ENCODE measurements at regions not wholly inside any gene's neighbourhood (a gene's known extent, or its start where the extent isn't known, plus 50 kb on each side); places are given as distances from the start of the nearest gene placed in this dataset.
A peak's percentile ranks its signal among the peaks of the same experiment; 100 is the strongest.
"Not testable (repeated sequence)": the region's sequence is repeated elsewhere in the genome, so short reads cannot be mapped to it uniquely, and the experiment has no call there.

DNA sequence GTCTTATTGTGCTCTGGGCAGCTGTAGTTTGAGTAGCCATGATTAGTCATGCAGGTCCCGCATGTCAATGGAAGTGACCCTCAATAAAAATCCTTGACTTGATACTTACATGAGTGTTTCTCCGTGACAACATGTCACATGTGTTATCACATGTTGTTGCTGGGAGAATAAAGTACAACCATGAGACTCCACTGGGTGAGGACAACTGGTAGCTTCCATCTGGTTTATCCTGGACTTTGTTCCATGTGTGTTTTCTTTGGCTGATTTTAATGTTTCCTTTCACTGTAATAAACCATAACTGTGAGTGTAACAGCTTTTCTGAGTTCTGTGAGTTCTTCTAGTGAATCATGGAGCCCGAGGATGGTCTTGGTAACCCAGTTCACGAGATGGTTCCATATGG is 63.1 kb upstream of the NDN start:
- Histone ChIP-seq H2AFZ (ENCODE audit: low read depth, low read length) (no peak overlapping the region), H3K36me3 (ENCODE audit: insufficient read depth, low read length) (no peaks in the 10 kb centered on the region), H3K4me1 (ENCODE audit: insufficient read depth, low read length) (peaks cover 6% of the 10 kb centered on the region), H3K27me3 (ENCODE audit: insufficient read depth, low read length) (no peaks in the 10 kb centered on the region), H3K4me3 (ENCODE audit: low read length) (no peak overlapping the region), H3K9me3 (ENCODE audit: low read length) (no peaks in the 10 kb centered on the region)

GRCh38 chr15:23750776-23751175 is 63.7 kb upstream of the NDN start:
- Histone ChIP-seq H3K4me3 (ENCODE audit: low read length) (no peak overlapping the region), H3K36me3 (ENCODE audit: insufficient read depth, low read length) (no peaks in the 10 kb centered on the region), H3K27me3 (ENCODE audit: insufficient read depth, low read length) (no peaks in the 10 kb centered on the region), H3K4me1 (ENCODE audit: insufficient read depth, low read length) (peaks cover 6% of the 10 kb centered on the region), H3K9me3 (ENCODE audit: low read length) (no peaks in the 10 kb centered on the region), H2AFZ (ENCODE audit: low read depth, low read length) (no peak overlapping the region)

DNA sequence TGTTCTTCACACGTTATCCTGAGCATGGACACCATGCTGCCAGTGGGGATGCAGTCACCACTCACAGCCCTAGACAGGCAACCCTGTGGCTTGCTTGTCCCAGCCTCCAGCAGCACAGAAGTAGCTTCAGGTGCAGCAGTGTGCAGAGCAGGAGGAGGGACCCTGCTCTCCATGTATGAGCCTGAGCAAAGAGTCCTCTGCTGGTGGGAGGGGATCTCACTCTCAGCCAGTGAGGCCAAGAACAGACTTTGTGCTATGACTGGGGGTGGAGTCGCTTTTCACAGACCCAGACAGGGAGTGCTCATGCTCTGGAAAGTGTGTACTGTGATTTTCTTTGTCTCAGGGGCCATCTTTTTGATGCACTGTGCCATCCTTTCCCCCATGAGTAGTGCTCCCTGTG is 66.1 kb upstream of the NDN start:
- peaks cover 6% of the 10 kb centered on the region for H3K4me1 ChIP-seq (ENCODE audit: insufficient read depth, low read length)
- H2AFZ ChIP-seq (ENCODE audit: low read depth, low read length) = no peak overlapping the region
- no peak overlapping the region for H3K4me3 ChIP-seq (ENCODE audit: low read length)
- H3K27me3 ChIP-seq (ENCODE audit: insufficient read depth, low read length) = no peaks in the 10 kb centered on the region
- H3K9me3 ChIP-seq (ENCODE audit: low read length) = no peaks in the 10 kb centered on the region
- no peaks in the 10 kb centered on the region for H3K36me3 ChIP-seq (ENCODE audit: insufficient read depth, low read length)

DNA sequence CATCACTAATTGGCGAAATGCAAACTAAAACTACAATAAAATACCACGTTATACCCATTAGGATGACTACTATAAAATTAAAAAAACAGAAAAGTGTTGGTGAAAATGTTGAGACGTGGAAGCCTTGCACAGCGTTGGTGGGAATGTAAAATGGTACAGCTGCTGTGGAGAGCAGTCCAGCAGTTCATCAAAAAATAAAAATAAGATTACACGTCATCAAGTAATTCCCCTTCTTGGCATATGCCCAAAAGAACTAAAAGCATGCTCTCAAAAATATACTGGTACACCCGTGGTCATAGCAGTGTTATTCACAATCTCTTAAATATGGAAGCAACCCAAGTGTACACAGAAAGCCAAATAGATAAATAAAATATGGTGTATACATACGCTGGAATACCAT is 71.8 kb upstream of the NDN start:
- Histone ChIP-seq H3K4me3 (ENCODE audit: low read length) (no peak overlapping the region), H2AFZ (ENCODE audit: low read depth, low read length) (no peak overlapping the region), H3K4me1 (ENCODE audit: insufficient read depth, low read length) (peaks cover 32% of the 10 kb centered on the region), H3K9me3 (ENCODE audit: low read length) (peaks cover under 1% of the 10 kb centered on the region), H3K36me3 (ENCODE audit: insufficient read depth, low read length) (no peaks in the 10 kb centered on the region), H3K27me3 (ENCODE audit: insufficient read depth, low read length) (no peaks in the 10 kb centered on the region)

DNA sequence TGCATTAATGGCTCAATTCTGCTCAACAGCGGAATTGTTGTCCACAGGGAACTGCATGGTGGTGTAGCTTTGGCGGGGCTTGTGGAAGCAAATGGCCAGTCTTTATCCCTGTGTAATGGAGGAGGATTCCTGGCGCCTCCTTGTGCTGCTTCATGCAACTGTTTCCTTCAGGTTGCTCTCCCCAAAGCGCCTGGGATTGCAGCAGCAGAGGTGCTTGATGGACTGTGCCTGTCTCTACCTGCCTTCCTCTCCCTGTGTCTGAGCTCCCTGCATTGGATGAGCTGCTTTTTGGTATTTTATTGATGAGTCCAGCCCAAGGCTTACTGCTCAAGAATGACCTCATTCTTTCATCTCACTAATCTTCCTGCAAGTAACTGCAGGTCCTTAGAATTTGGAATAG is 72.9 kb upstream of the NDN start:
- Histone ChIP-seq H3K36me3 (ENCODE audit: insufficient read depth, low read length) (no peaks in the 10 kb centered on the region), H3K27me3 (ENCODE audit: insufficient read depth, low read length) (no peaks in the 10 kb centered on the region)

DNA sequence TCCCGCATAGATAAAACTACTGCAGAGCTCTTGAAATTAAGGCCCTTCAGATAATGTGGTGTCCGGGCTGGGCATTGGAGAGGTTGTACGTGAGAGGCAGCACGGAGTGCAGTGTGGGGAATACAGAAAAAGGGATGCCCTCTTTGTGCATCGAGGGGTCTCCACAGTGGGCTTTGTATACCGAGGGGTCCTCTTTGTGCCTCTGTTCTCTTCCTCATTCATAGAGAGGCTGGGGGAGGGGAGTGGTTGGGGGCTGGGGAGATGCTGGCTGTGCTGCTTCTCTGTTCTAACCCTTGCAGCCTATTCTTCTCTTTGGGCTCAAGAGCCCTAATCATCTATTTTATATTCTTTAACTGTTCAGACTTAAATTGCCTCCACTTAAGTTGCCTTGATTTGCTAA is 74.3 kb upstream of the NDN start:
- Histone ChIP-seq H3K4me1 (ENCODE audit: insufficient read depth, low read length) (peaks cover 32% of the 10 kb centered on the region), H3K36me3 (ENCODE audit: insufficient read depth, low read length) (no peaks in the 10 kb centered on the region), H3K4me3 (ENCODE audit: low read length) (peak overlapping the region; percentile 57), H3K9me3 (ENCODE audit: low read length) (peaks cover 4% of the 10 kb centered on the region), H2AFZ (ENCODE audit: low read depth, low read length) (no peak overlapping the region), H3K27me3 (ENCODE audit: insufficient read depth, low read length) (no peaks in the 10 kb centered on the region)

More for the DNA sequence above, 72.9 kb upstream of the NDN start:
- no peak overlapping the region for H2AFZ ChIP-seq (ENCODE audit: low read depth, low read length)
- H3K9me3 ChIP-seq (ENCODE audit: low read length) = peaks cover 2% of the 10 kb centered on the region
- peaks cover 32% of the 10 kb centered on the region for H3K4me1 ChIP-seq (ENCODE audit: insufficient read depth, low read length)
- H3K4me3 ChIP-seq (ENCODE audit: low read length) = no peak overlapping the region

DNA sequence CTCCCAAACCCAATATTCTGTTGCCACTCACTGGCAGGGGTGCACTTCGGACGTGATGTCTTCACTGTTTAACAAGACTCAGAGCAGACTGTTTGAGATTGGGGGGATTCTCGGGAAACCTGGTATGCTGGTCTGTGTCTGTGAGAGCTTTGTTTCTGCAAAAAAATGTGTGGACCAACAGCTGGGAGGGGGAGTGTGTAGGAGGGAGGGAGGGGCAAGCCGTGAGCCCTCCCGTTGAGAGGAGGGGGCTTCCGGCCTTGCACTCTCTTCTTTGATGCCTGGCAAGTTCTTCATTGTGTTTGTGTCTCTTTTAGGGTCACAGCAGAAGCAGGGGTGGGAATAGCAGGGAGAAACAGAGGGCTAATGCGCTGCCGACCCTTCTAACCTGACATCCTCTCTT is 74.9 kb upstream of the NDN start:
- Histone ChIP-seq H2AFZ (ENCODE audit: low read depth, low read length) (no peak overlapping the region), H3K27me3 (ENCODE audit: insufficient read depth, low read length) (no peaks in the 10 kb centered on the region), H3K9me3 (ENCODE audit: low read length) (peaks cover 8% of the 10 kb centered on the region), H3K4me1 (ENCODE audit: insufficient read depth, low read length) (peaks cover 32% of the 10 kb centered on the region), H3K4me3 (ENCODE audit: low read length) (peak overlapping the region; percentile 57), H3K36me3 (ENCODE audit: insufficient read depth, low read length) (no peaks in the 10 kb centered on the region)

- no peak overlapping the region for H2AFZ ChIP-seq (ENCODE audit: low read depth, low read length)
- peaks cover 10% of the 10 kb centered on the region for H3K9me3 ChIP-seq (ENCODE audit: low read length)
- H3K4me1 ChIP-seq (ENCODE audit: insufficient read depth, low read length) = peaks cover 32% of the 10 kb centered on the region
- peak overlapping the region; percentile 57 for H3K4me3 ChIP-seq (ENCODE audit: low read length)
- H3K36me3 ChIP-seq (ENCODE audit: insufficient read depth, low read length) = no peaks in the 10 kb centered on the region
- H3K27me3 ChIP-seq (ENCODE audit: insufficient read depth, low read length) = no peaks in the 10 kb centered on the region
These were observed 75.9 kb upstream of the NDN start for GRCh38 chr15:23763021-23763420.

DNA sequence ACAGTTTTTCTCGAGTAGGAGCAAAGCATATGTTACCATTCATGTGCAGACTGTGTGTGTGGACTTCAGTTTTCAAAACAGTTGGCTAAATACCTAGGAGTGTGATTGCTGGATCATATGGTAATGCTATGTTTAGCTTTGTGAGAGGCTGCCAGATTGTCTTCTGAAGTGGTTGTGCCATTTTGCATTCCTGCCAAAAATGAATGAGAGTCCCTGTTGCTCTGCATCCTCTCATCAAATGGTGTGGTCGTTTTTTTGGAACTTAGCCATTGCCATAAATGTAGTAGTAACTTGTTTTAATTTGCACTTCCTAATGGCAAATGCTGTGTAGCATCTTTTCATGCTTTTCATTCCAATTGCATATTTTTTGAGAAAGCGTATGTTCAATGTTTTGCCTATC is 77.2 kb upstream of the NDN start:
- peak overlapping the region; percentile 57 for H3K4me3 ChIP-seq (ENCODE audit: low read length)
- no peaks in the 10 kb centered on the region for H3K36me3 ChIP-seq (ENCODE audit: insufficient read depth, low read length)
- H2AFZ ChIP-seq (ENCODE audit: low read depth, low read length) = no peak overlapping the region
- peaks cover 12% of the 10 kb centered on the region for H3K9me3 ChIP-seq (ENCODE audit: low read length)
- H3K27me3 ChIP-seq (ENCODE audit: insufficient read depth, low read length) = no peaks in the 10 kb centered on the region
- H3K4me1 ChIP-seq (ENCODE audit: insufficient read depth, low read length) = peaks cover 32% of the 10 kb centered on the region

- H3K27me3 ChIP-seq (ENCODE audit: insufficient read depth, low read length) = no peaks in the 10 kb centered on the region
- peaks cover 27% of the 10 kb centered on the region for H3K4me1 ChIP-seq (ENCODE audit: insufficient read depth, low read length)
- H3K36me3 ChIP-seq (ENCODE audit: insufficient read depth, low read length) = no peaks in the 10 kb centered on the region
- H3K4me3 ChIP-seq (ENCODE audit: low read length) = no peak overlapping the region
- no peak overlapping the region for H2AFZ ChIP-seq (ENCODE audit: low read depth, low read length)
- H3K9me3 ChIP-seq (ENCODE audit: low read length) = peaks cover 13% of the 10 kb centered on the region
These were observed 77.6 kb upstream of the NDN start for GRCh38 chr15:23764716-23765115.

DNA sequence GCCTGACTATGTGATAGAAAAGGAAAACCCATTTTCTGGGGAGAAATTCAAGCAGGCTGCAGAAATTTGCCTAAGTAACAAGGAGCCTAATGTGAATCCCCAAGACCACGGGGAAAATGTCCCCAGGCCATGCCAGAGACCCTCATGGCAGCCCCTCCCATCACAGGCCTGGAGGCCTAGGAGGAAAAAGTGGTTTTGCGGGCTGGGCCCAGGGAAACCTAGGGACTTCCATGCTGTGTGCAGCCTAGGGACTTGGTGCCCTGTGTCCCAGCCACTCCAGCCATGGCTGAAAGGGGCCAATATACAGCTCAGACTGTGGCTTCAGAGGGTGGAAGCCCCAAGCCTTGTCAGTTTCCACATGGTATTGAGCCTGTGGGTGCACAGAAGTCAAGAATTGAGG is 79.7 kb upstream of the NDN start:
- H3K4me1 ChIP-seq (ENCODE audit: insufficient read depth, low read length) = peaks cover 10% of the 10 kb centered on the region
- peaks cover 13% of the 10 kb centered on the region for H3K9me3 ChIP-seq (ENCODE audit: low read length)
- H2AFZ ChIP-seq (ENCODE audit: low read depth, low read length); H3K27me3 ChIP-seq (ENCODE audit: insufficient read depth, low read length); H3K4me3 ChIP-seq (ENCODE audit: low read length); H3K36me3 ChIP-seq (ENCODE audit: insufficient read depth, low read length): not testable (repeated sequence)

DNA sequence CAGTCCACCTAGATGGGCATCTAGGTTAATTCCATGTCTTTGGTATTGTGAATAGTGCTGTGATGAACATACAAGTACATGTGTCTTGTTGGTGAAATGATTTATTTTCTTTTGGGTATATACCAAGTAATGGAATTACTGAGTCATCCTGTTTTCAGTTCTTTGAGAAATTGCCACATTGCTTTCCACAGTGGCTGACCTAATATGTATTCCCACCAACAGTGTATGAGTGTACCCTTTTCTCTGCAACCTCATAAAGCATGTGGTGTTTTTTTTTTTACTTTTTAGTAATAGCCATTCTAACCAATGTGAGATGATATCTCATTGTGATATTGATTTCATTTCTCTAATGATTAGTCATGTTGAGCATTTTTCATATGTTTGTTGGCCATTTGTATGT is 86.0 kb upstream of the NDN start:
- Histone ChIP-seq H3K4me1 (ENCODE audit: insufficient read depth, low read length) (no peaks in the 10 kb centered on the region), H3K9me3 (ENCODE audit: low read length) (peaks cover 4% of the 10 kb centered on the region), H3K27me3 (ENCODE audit: insufficient read depth, low read length) (no peaks in the 10 kb centered on the region), H3K4me3 (ENCODE audit: low read length) (no peak overlapping the region), H3K36me3 (ENCODE audit: insufficient read depth, low read length) (no peaks in the 10 kb centered on the region), H2AFZ (ENCODE audit: low read depth, low read length) (no peak overlapping the region)

DNA sequence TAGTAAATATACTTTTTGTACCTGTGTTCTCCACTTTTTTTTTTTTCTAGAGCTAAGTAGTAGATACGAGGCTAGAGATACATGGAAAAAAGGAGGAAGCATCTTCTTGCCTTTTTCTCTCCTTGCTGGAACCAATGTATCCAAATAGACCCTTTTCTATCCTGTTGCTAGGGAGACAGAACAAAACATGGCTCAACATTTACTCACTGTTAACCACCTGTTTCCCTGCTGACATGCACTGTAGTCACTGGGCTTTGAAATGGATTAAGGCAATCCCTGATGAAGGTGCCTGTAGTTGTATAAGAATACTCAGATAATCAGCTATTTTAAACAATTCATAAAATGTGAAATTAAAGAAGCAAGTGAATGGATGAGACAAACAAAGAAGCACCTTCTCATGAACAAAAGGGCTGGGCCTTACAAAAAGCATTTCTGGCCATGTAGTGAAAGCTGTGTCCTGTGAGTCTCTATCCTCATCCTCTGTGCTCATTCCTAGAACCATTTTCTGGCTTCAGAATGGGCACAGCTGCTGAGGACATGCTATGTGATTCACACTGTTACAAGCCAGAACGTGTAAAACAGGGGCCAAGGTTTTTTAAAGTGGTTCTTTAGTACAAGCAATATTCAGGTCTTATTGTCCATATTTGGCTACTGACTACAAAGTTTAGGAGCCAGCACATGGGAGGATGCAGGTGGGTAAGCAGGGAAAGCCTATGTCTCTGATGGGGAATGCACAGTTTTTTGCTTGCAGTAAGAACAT is 100.4 kb upstream of the NDN start:
- Histone ChIP-seq H2AFZ (ENCODE audit: low read depth, low read length) (no peak overlapping the region), H3K36me3 (ENCODE audit: insufficient read depth, low read length) (peaks cover 1% of the 10 kb centered on the region)

GRCh38 chr15:23793191-23793680 is 106.1 kb upstream of the NDN start:
- Histone ChIP-seq H3K4me3 (ENCODE audit: low read length) (no peak overlapping the region), H3K9me3 (ENCODE audit: low read length) (peaks cover 2% of the 10 kb centered on the region), H3K36me3 (ENCODE audit: insufficient read depth, low read length) (peaks cover 1% of the 10 kb centered on the region), H3K27me3 (ENCODE audit: insufficient read depth, low read length) (no peaks in the 10 kb centered on the region), H2AFZ (ENCODE audit: low read depth, low read length) (no peak overlapping the region), H3K4me1 (ENCODE audit: insufficient read depth, low read length) (peaks cover 15% of the 10 kb centered on the region)

More for the DNA sequence above, 100.4 kb upstream of the NDN start:
- Histone ChIP-seq H3K4me3 (ENCODE audit: low read length) (no peak overlapping the region), H3K9me3 (ENCODE audit: low read length) (no peaks in the 10 kb centered on the region), H3K4me1 (ENCODE audit: insufficient read depth, low read length) (peaks cover 12% of the 10 kb centered on the region), H3K27me3 (ENCODE audit: insufficient read depth, low read length) (no peaks in the 10 kb centered on the region)
